ENCODE measurements at regions not wholly inside any gene's neighbourhood (a gene's known extent, or its start where the extent isn't known, plus 50 kb on each side); places are given as distances from the start of the nearest gene placed in this dataset.

DNA sequence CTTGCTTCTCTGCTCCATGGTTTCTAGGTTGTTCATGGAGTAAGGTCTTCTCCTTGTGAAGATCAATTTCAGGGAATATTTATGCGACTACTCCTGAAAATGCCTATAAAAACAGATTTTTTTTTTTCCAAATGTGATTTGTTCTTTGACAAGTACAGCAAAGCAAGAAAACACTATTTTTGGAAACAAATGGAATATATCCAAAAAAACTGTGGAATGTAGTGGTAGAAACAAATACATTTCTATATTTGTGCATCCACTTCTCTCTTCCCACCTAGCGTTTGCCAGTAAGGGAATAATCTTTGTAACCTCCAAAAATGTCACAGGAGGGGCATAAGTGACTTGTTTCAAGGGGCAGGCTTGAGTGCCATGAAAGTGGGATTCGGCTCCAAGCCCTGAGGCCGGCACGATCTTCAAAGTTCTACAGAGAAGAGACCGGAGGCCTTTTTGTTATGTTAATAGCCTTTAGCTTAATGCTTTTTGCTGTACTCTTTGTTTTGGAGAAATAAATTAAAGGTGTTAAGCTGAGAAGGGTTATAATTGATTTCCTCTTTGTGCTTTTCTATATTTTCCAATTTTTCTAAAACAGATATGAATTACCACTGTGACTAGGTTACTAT lies 200.6 kb downstream of the NRP2 start:
- no peak overlapping the region for H3K4me3 ChIP-seq (ENCODE audit: low read depth, low read length)
- TF ChIP-seq, protein P1, sequence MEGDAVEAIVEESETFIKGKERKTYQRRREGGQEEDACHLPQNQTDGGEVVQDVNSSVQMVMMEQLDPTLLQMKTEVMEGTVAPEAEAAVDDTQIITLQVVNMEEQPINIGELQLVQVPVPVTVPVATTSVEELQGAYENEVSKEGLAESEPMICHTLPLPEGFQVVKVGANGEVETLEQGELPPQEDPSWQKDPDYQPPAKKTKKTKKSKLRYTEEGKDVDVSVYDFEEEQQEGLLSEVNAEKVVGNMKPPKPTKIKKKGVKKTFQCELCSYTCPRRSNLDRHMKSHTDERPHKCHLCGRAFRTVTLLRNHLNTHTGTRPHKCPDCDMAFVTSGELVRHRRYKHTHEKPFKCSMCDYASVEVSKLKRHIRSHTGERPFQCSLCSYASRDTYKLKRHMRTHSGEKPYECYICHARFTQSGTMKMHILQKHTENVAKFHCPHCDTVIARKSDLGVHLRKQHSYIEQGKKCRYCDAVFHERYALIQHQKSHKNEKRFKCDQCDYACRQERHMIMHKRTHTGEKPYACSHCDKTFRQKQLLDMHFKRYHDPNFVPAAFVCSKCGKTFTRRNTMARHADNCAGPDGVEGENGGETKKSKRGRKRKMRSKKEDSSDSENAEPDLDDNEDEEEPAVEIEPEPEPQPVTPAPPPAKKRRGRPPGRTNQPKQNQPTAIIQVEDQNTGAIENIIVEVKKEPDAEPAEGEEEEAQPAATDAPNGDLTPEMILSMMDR (IDR thresholded peaks at IDR 0.05; ENCODE audit: low read depth, low read length, missing control alignments): no peak
- DNase-seq (ENCODE audit: low read depth): no peak
- in situ Hi-C loops (cut with HindIII; ENCODE audit: low sequenced_read_pairs): no loop called here

DNA sequence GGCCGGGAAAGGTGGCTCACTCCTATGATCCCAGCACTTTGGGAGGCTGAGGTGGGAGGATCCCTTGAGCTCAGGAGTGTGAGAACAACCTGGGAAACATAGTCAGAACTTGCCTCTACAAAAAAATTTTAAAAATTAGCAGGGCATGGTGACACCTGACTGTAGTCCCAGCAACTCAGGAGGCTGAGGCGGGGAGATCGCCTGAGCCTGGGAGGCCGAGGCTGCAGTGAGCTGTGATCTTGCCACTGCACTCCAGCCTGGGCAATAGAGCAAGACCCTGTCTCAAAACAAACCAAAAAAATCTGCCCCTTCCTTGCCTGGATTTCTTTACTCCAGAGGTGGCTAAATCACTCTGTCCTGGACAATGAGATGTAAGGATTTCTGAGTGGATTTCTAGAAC lies 197.7 kb downstream of the NRP2 start:
- TF ChIP-seq, protein P1 (IDR thresholded peaks at IDR 0.05; ENCODE audit: low read depth, low read length, missing control alignments): no peak
- in situ Hi-C loops (cut with HindIII; ENCODE audit: low sequenced_read_pairs): no loop called here
- H3K4me3 ChIP-seq (ENCODE audit: low read depth, low read length): no peak overlapping the region
- no peak for DNase-seq (ENCODE audit: low read depth)

DNA sequence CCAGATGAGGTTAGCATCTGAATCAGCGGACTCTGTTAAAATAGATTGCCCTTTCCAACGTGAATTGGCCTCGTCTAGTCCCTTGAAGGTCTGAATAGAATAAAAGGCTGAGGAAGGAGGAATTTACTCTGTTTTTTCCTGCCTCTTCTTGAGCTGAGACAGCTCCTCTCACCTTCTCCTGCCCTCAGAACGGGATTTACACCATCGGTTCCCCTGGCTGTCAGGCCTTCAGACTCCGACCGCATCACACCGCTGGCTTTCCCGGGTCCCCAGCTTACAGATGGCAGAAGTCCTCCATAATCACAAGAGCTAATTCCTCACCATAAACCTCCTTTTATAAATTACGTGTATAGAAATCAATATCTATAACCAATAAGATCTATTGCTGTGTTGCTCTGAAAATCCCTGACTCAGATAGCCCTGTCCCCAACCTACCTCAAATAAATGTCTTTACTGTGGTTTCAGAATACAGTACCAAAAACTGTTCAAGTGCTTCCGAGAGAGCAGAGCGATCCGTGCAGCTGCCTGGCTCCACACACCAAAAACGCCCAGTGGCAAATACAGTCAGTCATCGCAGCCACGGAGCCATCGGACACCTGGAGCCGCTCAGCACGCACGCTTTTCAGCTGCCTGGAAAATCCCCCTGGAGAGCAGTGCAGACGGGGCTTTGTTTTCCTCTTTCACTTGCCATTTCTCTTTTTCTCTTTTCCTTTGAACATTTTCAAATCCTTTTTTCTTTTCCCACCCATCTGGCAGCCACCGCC lies 196.9 kb downstream of the NRP2 start:
- TF ChIP-seq, protein P1 (IDR thresholded peaks at IDR 0.05; ENCODE audit: low read depth, low read length, missing control alignments): no peak
- DNase-seq (ENCODE audit: low read depth): no peak
- no peak overlapping the region for H3K4me3 ChIP-seq (ENCODE audit: low read depth, low read length)
- in situ Hi-C loops (cut with HindIII; ENCODE audit: low sequenced_read_pairs): no loop called here

DNA sequence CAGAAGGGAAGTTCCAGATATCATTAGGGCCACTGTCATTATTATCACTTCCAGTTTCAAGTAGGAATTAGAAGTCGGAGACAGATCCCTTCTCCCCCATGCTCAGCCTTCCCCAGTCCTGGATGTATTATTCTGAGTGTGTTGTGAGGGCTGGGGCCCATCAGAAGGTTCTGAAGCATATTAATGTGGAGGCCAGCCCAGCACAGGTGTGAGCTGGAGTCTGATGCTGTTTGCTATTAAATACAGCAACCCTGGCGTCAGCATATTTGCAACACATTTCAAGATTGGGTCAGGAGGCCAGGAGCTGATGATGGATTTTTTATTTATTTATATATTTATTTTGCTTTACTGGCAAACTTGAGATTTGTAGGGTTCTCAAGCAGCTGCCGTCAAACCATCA lies 195.2 kb downstream of the NRP2 start:
- no peak for DNase-seq (ENCODE audit: low read depth)
- no peak overlapping the region for H3K4me3 ChIP-seq (ENCODE audit: low read depth, low read length)
- in situ Hi-C loops (cut with HindIII; ENCODE audit: low sequenced_read_pairs): no loop called here
- TF ChIP-seq, protein P1 (IDR thresholded peaks at IDR 0.05; ENCODE audit: low read depth, low read length, missing control alignments): no peak

DNA sequence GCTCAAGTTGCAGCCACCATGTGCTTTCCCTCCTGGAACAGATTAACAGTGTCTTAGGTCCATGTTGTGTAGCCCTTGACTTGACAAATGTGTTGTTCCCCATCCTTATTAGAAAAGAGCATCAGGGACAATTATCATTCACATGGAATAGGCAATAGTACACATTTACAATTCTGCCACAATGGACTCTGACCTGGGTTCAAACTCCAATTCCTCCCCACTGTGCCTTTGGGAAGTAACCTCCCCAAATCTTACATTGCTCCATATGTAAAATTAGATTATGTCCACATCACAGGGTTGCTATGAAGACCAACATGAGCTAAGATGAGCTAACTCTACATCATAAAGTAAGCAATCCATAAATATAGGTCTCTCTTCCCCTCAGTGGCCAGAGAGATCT lies 193.8 kb downstream of the NRP2 start:
- DNase-seq (ENCODE audit: low read depth): no peak
- in situ Hi-C loops (cut with HindIII; ENCODE audit: low sequenced_read_pairs): no loop called here
- TF ChIP-seq, protein P1 (IDR thresholded peaks at IDR 0.05; ENCODE audit: low read depth, low read length, missing control alignments): no peak
- no peak overlapping the region for H3K4me3 ChIP-seq (ENCODE audit: low read depth, low read length)

DNA sequence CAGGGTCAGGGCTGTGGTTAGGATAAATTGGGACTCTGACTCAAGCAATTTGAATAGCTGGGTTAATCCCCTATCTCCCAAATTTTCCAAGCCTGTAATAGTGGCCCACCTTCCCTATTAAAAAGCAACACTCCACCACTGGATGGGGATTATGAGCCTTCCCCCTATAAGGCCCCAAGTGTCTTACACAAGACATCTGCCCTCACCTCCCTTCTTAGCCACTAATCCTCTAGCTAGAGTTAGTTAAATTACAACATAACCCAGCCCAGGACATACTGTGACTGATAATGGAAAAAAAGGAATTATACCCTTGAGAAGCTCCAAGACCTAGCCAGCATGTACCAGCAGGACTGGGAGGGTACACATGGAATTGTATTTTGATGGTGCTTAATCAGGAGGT lies 190.4 kb downstream of the NRP2 start:
- no peak overlapping the region for H3K4me3 ChIP-seq (ENCODE audit: low read depth, low read length)
- in situ Hi-C loops (cut with HindIII; ENCODE audit: low sequenced_read_pairs): no loop called here
- TF ChIP-seq, protein P1 (IDR thresholded peaks at IDR 0.05; ENCODE audit: low read depth, low read length, missing control alignments): no peak
- no peak for DNase-seq (ENCODE audit: low read depth)
